ENCODE measurements at regions not wholly inside any gene's neighbourhood (a gene's known extent, or its start where the extent isn't known, plus 50 kb on each side); places are given as distances from the start of the nearest gene placed in this dataset.

DNA sequence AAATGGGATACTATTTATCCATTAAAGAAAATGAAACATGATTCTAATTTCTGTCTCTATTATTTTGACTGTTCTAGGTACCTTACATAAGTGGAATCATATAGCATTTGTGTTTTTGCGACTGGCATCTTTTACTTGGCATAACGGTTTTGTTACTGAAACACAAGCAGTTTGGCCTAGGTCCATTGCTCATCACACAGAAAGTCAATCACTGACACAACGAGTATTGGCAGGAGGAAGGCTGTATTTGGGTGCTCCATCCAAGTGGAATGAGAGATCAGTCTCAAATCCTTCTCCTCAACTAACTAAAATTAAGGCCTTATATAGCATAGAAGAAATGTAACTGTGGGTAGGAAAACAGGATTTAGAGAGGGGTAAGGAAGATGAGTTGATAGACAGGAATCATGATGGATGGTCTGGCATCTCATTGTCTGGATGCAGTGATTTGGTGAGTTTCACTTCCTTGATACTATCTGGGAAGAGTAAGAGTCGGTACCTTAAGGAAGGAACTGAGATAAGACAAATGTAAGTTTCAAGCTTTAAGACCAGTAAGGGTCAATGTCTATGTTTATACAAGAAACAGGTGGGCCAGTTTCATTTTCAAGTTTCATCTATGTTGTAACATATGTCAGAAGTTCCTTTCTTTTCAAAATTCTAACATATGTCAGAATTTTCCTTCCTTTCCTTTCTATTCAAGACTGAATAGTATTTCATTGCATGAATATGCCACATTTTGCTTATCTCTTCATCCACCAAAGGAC, 276.9 kb upstream of the RAB6C start:
- Histone ChIP-seq H3K9ac (no peak overlapping the region), H4K20me1 (no peaks in the 10 kb centered on the region), H3K4me2 (peak overlapping the region in 6 of 11 experiments; percentile 4 to 57 (median 36); a peak in 10 of 22 replicates), H3K27me3 (no peaks in the 10 kb centered on the region), H3K4me3 (no peak overlapping the region), H3K4me1 (peaks cover 0 to 11% (median 4%) of the 10 kb centered on the region in 10 experiments; a peak in 8 of 20 replicates), H3K36me3 (no peaks in the 10 kb centered on the region), H3K9me3 (replicated peaks in 1 of 11) (peaks cover 0 to 6% (median 4%) of the 10 kb centered on the region in 11 experiments; a peak in 3 of 22 replicates), H3K27ac (no peak overlapping the region)
- TF ChIP-seq Cebpa-rat (IDR thresholded peaks at IDR 0.05) = no peak

DNA sequence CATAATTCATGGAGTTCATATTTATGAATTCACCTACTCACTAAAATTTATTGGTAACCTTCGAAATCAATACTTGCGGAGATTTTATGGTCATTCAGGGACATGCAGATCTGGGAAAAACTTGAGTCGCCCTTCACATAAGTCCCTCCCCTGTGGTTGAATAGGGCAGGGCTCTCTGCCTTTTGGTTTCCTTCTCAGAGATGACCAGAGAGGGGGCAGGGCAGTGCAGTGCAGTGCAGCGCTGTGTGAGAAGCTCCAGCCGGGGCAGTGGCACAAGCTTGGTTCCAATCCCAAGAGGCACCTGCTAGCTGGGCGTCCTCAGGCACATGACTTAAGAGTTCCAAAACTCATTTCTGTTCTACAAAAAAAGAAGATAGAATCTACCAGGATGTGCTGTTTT, 274.4 kb upstream of the RAB6C start:
- Histone ChIP-seq H4K20me1 (no peaks in the 10 kb centered on the region), H3K9me3 (replicated peaks in 1 of 11) (peaks cover 0 to 6% (median 4%) of the 10 kb centered on the region in 11 experiments; a peak in 3 of 22 replicates), H3K4me1 (peaks cover 0 to 33% (median 22%) of the 10 kb centered on the region in 10 experiments; a peak in 17 of 20 replicates), H3K4me2 (no peak overlapping the region), H3K9ac (no peak overlapping the region), H3K27me3 (no peaks in the 10 kb centered on the region), H3K4me3 (no peak overlapping the region), H3K36me3 (no peaks in the 10 kb centered on the region), H3K27ac (no peak overlapping the region)
- no peak for TF ChIP-seq Cebpa-rat (IDR thresholded peaks at IDR 0.05)

DNA sequence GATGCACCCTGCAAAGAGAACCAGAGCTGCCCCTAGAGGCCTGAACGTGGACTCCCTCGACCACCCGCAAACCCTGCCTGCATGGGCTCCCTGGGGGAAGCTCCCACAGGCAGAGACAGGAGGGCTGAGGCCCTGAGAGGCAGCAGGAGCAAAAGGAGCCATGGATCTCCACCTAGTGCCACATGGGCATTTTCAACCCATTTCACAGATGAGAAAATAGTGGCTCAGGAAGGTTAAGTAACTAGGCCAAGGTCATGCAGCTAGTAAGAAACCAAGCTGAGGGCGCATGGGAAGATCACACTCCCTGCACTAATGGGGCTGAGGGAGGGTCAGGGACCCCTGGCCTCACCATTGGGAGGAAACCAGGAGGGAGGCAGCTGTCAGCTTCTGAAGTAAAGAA, 271.7 kb upstream of the RAB6C start:
- Histone ChIP-seq H4K20me1 (no peaks in the 10 kb centered on the region), H3K4me2 (0 out of 22 replicates have a peak overlapping the region, but pooled peaks of 1 of the 11 experiments have one; percentile 86), H3K27ac (no peak overlapping the region), H3K36me3 (no peaks in the 10 kb centered on the region), H3K9me3 (replicated peaks in 1 of 11) (peaks cover 0 to 6% (median 3%) of the 10 kb centered on the region in 11 experiments; a peak in 3 of 22 replicates), H3K4me3 (no peak overlapping the region), H3K4me1 (peaks cover 0 to 51% (median 42%) of the 10 kb centered on the region in 10 experiments; a peak in 18 of 20 replicates), H3K9ac (no peak overlapping the region), H3K27me3 (no peaks in the 10 kb centered on the region)
- TF ChIP-seq Cebpa-rat (IDR thresholded peaks at IDR 0.05) = no peak

DNA sequence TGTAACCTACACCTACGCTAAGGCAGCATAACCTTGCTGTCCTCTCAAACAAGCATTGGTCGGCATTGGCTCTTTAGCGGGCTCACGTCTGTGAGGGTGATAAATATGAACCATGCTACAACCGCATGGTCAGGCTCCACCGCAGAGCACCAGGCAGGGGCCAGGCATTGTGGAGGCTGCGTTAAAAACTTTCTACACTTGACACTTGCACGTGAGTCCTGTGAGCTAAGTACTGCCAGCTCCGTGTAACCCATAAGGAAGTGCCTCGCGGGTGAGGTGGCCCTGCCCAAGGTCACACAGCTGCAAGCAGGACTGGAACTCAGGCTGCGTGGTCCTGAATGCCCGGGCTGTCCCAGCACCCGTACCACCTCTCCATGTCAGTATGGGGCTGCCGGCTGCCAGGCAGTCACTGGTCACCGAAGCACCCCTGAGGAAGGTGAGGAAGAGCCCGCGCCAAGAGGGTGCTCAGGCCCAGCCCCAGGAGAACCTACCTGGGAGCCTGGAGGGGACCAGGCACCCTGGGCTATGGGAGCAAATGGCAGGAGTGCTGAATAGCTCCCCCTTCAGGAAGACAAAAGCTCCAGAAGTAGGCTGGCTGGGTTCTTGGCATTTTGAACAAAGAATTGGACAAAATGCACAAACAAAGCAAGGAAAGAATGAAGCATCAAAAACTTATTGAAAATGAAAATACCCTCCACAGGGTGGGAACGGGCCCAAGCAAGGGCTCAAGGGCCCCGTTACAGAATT, 271.1 kb upstream of the RAB6C start:
- H3K4me1 ChIP-seq = peaks cover 0 to 48% (median 41%) of the 10 kb centered on the region in 10 experiments; a peak in 18 of 20 replicates
- no peak overlapping the region for H3K9ac ChIP-seq
- no peaks in the 10 kb centered on the region for H4K20me1 ChIP-seq
- H3K36me3 ChIP-seq = no peaks in the 10 kb centered on the region
- no peaks in the 10 kb centered on the region for H3K27me3 ChIP-seq
- H3K4me3 ChIP-seq = no peak overlapping the region
- peak overlapping the region in 9 of 11 experiments; percentile 50 to 86 (median 76); a peak in 15 of 22 replicates for H3K4me2 ChIP-seq
- TF ChIP-seq Cebpa-rat (IDR thresholded peaks at IDR 0.05) = no peak
- H3K27ac ChIP-seq = no peak overlapping the region
- peaks cover 0 to 6% (median under 1%) of the 10 kb centered on the region in 11 experiments; a peak in 2 of 22 replicates for H3K9me3 ChIP-seq (replicated peaks in 1 of 11)

DNA sequence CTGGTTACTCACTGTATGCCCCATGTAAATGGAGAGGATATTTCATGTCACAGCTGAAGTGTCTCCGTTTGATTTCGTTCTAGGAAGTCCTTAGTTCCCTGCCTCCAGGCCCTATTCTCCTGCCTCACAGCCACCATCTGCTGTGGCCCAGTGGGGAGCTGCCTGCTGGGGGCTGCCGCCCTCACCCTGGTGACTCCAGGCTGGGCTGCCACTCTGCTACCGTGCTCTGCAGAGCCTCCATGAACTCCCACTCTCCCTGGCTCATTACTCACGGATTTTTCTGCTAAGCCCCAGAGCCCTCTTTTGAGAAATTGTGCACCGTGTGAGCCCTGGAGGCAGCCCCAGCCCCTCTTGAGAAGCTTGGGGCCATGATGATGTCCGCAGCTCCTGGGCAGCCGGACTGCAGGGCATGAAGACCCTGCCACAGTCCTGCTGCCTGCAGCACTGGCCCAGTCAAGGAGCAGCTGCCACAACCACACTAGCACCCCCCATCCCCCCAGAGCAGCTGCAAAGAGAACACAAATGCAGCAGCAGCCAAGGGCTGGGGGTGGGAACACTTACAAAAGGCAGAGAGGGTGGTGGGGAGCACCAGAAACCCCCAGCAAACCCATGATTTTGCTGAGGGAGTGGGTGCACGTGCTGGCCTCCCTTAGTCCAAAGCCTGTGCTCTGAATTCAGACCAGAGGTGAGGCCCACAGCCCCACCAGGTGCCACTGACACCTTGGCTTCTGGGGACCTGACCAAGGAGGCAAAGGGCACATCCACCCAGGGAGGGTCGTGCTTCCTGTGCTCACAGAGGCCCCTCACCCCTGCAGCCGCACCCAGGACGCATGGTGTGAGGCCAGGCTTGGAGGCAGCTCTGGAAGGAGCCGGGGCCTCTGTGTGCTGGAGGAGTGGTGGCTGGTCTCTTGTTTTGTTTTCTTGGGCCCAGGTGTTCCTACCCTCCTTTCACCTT, 270.2 kb upstream of the RAB6C start:
- Histone ChIP-seq H3K9ac (peak overlapping the region in 1 of 11 experiments; percentile 1; a peak in 2 of 22 replicates), H3K4me1 (peaks cover 0 to 48% (median 41%) of the 10 kb centered on the region in 10 experiments; a peak in 18 of 20 replicates), H3K4me2 (peak overlapping the region in 10 of 11 experiments; percentile 11 to 86 (median 72); a peak in 18 of 22 replicates), H3K4me3 (no peak overlapping the region), H3K36me3 (no peaks in the 10 kb centered on the region), H3K27ac (0 out of 22 replicates have a peak overlapping the region, but pooled peaks of 1 of the 11 experiments have one; percentile 17), H3K9me3 (replicated peaks in 1 of 11) (0 out of 22 replicates have a peak, but pooled peaks cover 0 to 4% (median 0%) of the 10 kb centered on the region in 11 experiments), H4K20me1 (no peaks in the 10 kb centered on the region), H3K27me3 (no peaks in the 10 kb centered on the region)
- TF ChIP-seq Cebpa-rat (IDR thresholded peaks at IDR 0.05) = no peak

DNA sequence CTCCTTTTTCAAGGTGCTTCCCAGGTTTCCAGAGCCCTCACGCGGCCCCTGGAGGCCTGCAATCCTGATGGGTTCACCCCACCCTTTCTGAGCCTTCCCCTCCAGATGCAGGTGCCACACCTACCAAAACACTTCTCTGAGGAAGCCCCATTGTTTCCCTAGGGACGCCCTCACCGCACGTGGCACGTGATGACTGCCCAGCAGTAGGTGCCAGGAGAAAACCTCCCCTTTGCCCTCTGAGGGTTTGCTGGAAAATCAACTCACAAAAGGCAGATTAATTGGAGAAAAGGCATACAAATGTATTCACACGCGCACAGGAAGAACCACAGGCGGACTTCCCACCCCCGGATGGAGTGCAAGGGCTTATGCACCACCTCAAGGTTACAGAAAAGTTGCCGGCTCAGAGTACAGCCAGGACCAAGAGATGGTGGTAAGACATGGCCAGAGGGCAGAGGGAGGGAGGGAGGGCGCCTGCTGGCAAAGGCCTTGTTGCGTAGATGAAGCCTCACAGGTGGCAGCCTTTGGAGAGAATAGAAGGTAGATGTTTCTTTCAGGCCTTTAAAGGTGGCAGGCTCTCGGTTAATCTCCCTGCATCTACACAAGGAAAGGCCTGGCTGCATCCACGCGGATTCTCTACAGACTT, 269.4 kb upstream of the RAB6C start:
- H3K9me3 ChIP-seq (replicated peaks in 1 of 11) = no peaks in the 10 kb centered on the region
- H3K9ac ChIP-seq = no peak overlapping the region; a peak in 1 of 22 replicates
- H3K27ac ChIP-seq = no peak overlapping the region
- no peak for TF ChIP-seq Cebpa-rat (IDR thresholded peaks at IDR 0.05)
- H3K4me3 ChIP-seq = no peak overlapping the region
- H4K20me1 ChIP-seq = no peaks in the 10 kb centered on the region
- H3K4me1 ChIP-seq = peaks cover 0 to 48% (median 41%) of the 10 kb centered on the region in 10 experiments; a peak in 18 of 20 replicates
- H3K4me2 ChIP-seq = peak overlapping the region in 10 of 11 experiments; percentile 11 to 86 (median 72); a peak in 18 of 22 replicates
- no peaks in the 10 kb centered on the region for H3K27me3 ChIP-seq
- H3K36me3 ChIP-seq = no peaks in the 10 kb centered on the region

DNA sequence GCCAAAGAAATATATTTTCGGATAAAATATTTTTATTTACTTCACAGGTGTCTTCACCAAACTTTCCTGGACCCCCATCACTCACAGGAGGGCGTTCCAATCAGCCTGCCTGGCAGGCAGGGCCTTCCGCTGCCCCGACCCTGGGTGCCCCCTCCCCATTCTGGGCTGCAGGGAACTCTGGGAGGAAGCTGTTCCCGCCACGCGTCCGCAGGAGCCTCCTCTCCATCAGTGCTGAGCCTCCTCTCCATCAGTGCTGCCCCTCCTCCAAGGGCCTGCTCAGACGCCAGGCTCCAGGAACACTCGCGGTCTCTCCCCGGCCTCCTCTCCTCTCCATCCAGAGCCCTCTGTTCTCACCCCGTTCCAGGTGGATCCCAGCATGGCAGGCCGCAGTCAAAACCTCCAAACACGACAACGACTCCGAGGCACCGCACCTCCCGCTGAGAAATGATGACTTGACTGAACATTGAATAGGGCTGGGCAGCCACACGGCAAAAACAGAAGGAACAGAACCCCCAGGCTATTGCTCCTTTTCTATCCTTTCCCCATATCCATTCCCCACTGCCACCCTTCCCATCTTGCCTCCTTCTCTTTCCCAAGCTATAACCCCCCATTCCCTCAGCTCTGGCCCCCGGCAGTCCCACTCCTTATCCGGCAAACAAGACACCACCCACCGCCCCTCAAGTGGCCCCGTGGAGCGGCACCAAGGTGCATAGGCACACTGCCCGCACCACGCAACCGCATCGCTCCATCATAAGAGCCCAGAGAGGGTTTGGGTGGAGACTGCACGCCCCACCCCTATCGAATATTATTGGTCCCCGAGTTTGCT, 268.6 kb upstream of the RAB6C start:
- H4K20me1 ChIP-seq = no peaks in the 10 kb centered on the region

More for the DNA sequence above, 268.6 kb upstream of the RAB6C start:
- TF ChIP-seq Cebpa-rat (IDR thresholded peaks at IDR 0.05) = no peak
- Histone ChIP-seq H3K27ac (no peak overlapping the region), H3K4me2 (peak overlapping the region in 9 of 11 experiments; percentile 45 to 82 (median 56); a peak in 12 of 22 replicates), H3K4me1 (peaks cover 0 to 48% (median 41%) of the 10 kb centered on the region in 10 experiments; a peak in 18 of 20 replicates), H3K9ac (no peak overlapping the region), H3K9me3 (replicated peaks in 1 of 11) (no peaks in the 10 kb centered on the region), H3K36me3 (no peaks in the 10 kb centered on the region), H3K4me3 (no peak overlapping the region), H3K27me3 (no peaks in the 10 kb centered on the region)

All from BLaER1 treated with 17β-estradiol and CSF1 and Interleukin-3, amounts not matched to agents 10 nM and 100 nM (cell line).